Choroid plexus epithelial cell (primary cell): ENCODE measurements at regions not wholly inside any gene's neighbourhood (a gene's known extent, or its start where the extent isn't known, plus 50 kb on each side); places are given as distances from the start of the nearest gene placed in this dataset.
A peak's percentile ranks its signal among the peaks of the same experiment; 100 is the strongest.

Source experiments
- DNase-seq: peaks from one replicate; pipeline ENCODE4 v3.0.0-alpha.2; 2010; ENCODE audit warnings: low read depth
- H3K4me3 ChIP-seq: 2 replicates; pipeline ENCODE4 v1.5.1; 2011; ENCODE audit warnings: low read depth, mild to moderate bottlenecking, control low read depth, low read length, moderate library complexity
- CTCF ChIP-seq: conservative IDR thresholded peaks from 2 replicates; pipeline ENCODE4 v1.5.1; 2011; ENCODE audit warnings: low read depth, mild to moderate bottlenecking, control low read depth, inconsistent platforms, low read length, moderate library complexity

GRCh38 chr9:109888695-109889094 is 108.7 kb downstream of the PALM2AKAP2 start:
- DNase-seq: no peak

GRCh38 chr9:109889456-109889855 is 109.5 kb downstream of the PALM2AKAP2 start:
- no peak for DNase-seq
- no peak for TF ChIP-seq CTCF
- H3K4me3 ChIP-seq: no peak overlapping the region

More at GRCh38 chr9:109888695-109889094, 108.7 kb downstream of the PALM2AKAP2 start:
- H3K4me3 ChIP-seq: no peak overlapping the region
- TF ChIP-seq CTCF: no peak

- DNase-seq: peak; percentile 37
Measured at GRCh38 chr9:109893241-109893640, 113.2 kb downstream of the PALM2AKAP2 start.

GRCh38 chr9:109894473-109894872 is 114.5 kb downstream of the PALM2AKAP2 start:
- no peak overlapping the region for H3K4me3 ChIP-seq
- TF ChIP-seq CTCF: no peak
- no peak for DNase-seq

More at GRCh38 chr9:109893241-109893640, 113.2 kb downstream of the PALM2AKAP2 start:
- no peak for TF ChIP-seq CTCF
- no peak overlapping the region for H3K4me3 ChIP-seq

GRCh38 chr9:109894921-109895758 is 115.1 kb downstream of the PALM2AKAP2 start:
- no peak overlapping the region for H3K4me3 ChIP-seq
- peak; percentile 34 for DNase-seq
- TF ChIP-seq CTCF: no peak

- TF ChIP-seq CTCF: no peak
- peak; percentile 30 for DNase-seq
- no peak overlapping the region for H3K4me3 ChIP-seq
Measured at GRCh38 chr9:109901201-109901600, 121.2 kb downstream of the PALM2AKAP2 start.
